ENCODE measurements at regions not wholly inside any gene's neighbourhood (a gene's known extent, or its start where the extent isn't known, plus 50 kb on each side); places are given as distances from the start of the nearest gene placed in this dataset.

GRCh38 chr13:74794582-74794981 lies 660.4 kb upstream of the KLF12 start:
- DNase-seq (ENCODE audit: low read depth in 2 of 2): no peak

DNA sequence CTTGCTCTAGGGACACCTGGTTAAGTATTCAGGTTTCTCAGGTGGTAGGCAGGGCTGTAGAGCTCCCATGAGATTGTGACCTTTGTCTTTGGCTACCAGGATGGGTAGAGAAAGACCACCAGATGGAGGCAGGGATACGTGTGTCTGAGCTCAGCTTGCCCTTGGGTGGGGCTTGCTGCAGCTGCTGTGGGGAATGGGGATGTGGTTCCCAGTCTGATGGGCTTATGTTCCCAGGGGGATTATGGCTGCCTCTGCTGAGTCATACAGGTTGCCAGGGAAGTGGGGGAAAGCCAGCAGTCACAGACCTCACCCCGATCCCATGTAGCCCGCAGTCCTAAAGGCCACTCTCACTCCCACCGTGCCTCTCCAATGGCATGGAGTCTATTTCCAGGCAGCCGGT lies 659.9 kb upstream of the KLF12 start:
- DNase-seq (ENCODE audit: low read depth in 2 of 2): no peak

DNA sequence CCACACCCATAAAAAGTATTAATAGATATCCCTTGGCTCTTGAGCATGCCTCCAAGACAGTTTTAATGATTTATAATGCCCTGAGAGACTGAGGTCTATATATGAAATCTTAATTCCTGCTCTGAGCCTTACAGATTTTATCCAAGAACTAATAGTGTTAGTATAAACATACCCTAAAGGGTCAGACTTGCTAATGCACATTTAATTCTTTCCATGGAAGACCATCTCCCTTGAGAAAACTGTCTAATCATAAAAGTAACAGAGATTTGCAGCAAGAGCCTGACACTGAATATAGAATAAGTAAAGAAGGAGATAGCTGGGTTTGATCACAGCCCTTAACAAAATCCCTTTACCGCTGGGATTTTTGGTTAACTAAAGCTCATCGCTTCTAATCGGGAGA lies 650.8 kb upstream of the KLF12 start:
- DNase-seq (ENCODE audit: low read depth in 2 of 2): no peak

DNA sequence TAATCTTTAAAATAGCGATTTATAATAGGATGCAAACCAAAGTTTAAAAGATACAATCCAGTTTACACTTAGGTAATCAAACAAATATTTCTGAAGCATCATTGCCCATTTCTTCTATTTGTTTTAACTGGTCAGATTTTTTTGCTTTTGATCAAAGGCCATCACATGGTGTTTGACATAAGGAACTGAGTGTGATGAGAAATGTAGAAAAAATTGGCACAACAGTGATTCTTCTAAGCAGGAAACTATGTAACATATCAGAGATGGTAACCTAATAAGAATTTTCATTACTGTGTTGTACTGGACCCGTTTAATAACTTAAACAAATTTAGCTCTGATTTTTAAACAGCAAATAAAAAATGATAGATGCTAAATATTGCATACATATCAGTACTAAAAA lies 644.7 kb upstream of the KLF12 start:
- no peak for DNase-seq (ENCODE audit: low read depth in 2 of 2)

DNA sequence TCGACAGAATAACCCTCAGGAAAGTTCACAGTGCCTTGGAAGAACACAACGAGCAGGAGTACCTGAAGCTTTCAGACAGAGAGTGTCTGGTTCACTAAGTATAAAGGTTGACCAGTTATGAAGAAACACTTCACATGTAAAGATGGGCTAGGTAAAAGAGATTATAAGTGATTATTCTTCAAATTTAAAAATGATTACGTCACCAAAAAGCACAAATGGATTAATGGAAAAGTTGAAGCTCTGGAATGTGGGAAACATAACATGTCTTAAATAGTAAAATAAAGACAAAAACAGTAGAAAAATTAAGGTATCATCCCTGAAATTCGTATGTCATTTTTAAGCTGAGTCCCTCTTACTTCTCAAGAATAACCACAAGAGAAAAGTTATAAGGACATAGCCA lies 643.9 kb upstream of the KLF12 start:
- DNase-seq (ENCODE audit: low read depth in 2 of 2): no peak

DNA sequence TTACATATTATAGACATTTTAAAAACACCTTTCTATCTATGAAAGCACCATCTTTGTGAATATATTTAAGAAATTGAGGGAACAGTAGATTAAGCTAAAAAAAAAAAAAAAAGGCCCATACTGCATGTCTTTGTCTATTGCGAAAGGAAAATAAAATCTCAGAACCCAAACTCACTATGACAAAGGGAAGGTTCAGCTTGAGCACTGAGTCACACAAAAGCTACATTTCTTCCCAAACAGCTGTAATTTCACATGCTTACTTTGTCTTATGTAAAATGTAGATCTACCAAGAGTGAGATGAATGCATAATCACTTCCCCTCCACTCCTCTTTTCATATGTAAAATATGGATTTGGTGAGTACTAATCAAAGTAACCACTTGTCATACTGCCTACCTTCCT lies 640.1 kb upstream of the KLF12 start:
- DNase-seq (ENCODE audit: low read depth in 2 of 2): no peak

GRCh38 chr13:74773248-74773647 lies 639.0 kb upstream of the KLF12 start:
- DNase-seq (ENCODE audit: low read depth in 2 of 2): no peak

- no peak for DNase-seq (ENCODE audit: low read depth in 2 of 2)
These were observed 637.8 kb upstream of the KLF12 start for GRCh38 chr13:74771964-74772363.

DNA sequence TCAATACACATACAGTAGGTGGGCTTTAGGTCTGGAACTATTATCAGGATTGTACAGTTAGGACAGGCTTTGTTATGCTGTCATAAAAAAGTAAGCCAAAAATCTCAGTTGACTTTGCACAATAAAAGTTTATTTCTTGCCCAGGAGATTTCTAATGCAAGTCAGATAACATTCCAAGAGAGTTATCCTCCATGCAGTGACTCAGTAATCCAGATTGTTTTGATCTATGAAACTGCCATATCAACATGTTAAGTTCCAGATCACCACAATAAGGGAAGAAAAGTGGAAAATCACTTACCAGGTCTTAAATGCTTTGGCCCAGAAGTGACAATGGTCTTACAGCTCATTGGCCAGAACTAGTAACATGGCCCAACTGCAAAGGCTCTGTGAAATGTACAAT lies 636.2 kb upstream of the KLF12 start:
- DNase-seq (ENCODE audit: low read depth in 2 of 2): no peak

- DNase-seq (ENCODE audit: low read depth in 2 of 2): no peak
These were observed 635.1 kb upstream of the KLF12 start for GRCh38 chr13:74769333-74769732.

- no peak for DNase-seq (ENCODE audit: low read depth in 2 of 2)
These were observed 634.4 kb upstream of the KLF12 start for GRCh38 chr13:74768521-74769085.

GRCh38 chr13:74767050-74767449 lies 632.8 kb upstream of the KLF12 start:
- DNase-seq (ENCODE audit: low read depth in 2 of 2): no peak

- no peak for DNase-seq (ENCODE audit: low read depth in 2 of 2)
These were observed 631.8 kb upstream of the KLF12 start for GRCh38 chr13:74765955-74766354.

DNA sequence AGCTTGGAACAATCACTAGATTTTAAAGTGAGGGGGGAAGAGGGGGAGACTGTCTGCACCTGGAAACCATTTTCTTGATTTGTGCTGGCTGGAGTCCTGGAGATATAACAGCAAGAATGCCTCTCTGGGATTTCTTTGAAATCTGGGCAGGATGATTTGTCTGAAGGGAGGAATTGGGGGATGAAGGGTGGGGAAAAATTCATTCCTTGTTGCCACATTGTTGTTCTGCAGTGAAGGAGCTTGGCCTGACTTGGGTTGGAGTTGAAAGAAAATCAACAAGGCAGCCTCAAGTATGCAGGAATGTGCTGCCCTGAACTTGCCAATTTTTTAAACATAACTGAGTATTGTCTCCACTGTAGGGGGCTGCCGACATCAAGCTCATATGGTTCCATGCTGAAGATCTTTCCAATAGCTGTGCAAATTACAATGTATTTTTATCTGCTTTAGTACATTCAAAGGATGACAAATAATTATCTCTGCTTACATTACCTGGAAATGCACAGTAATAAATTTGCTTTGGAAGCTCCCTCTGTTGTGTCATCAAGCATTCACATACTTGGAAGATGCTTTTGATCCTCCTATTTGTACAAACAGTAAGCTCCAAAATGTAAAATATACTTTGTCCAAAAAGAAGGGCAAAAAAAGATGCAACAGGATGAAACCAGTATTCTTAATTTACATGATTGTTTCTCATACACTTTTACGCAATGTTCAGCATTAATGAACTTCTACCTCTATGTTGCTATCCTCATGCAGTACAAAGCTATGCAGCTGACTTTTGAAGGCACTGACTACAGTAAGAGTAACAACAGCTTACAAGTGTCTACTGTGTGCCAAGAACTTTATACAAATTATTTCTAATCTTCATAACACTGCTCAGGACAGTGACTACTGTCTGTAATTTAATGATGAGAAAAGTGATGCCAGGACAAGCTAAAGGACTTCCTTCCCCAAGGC lies 627.9 kb upstream of the KLF12 start:
- DNase-seq (ENCODE audit: low read depth in 2 of 2): no peak

DNA sequence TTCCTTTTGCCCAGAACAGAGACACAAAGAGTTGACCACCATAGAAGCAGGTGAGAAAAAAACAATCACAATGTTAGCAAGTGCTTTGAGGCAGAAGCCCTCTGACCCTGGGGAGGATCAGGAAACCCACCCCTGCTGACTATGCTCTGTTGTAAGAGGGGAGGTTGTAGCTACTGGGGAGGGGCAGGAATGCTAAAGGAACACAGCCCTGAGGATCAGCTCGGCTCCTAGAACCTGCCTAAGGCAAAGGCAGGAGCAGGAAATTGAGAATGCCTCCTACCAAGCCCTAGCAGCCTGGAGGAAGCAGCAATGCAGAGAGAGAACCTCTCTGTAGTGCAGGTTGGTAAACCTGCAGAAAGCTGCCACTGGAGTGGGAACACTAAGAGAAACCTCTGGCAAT lies 624.0 kb upstream of the KLF12 start:
- DNase-seq (ENCODE audit: low read depth in 2 of 2): no peak

- no peak for DNase-seq (ENCODE audit: low read depth in 2 of 2)
These were observed 620.9 kb upstream of the KLF12 start for GRCh38 chr13:74755065-74755464.

GRCh38 chr13:74751739-74752138 lies 617.5 kb upstream of the KLF12 start:
- no peak for DNase-seq (ENCODE audit: low read depth in 2 of 2)

GRCh38 chr13:74747186-74747955 lies 613.2 kb upstream of the KLF12 start:
- DNase-seq (ENCODE audit: low read depth in 2 of 2): no peak

DNA sequence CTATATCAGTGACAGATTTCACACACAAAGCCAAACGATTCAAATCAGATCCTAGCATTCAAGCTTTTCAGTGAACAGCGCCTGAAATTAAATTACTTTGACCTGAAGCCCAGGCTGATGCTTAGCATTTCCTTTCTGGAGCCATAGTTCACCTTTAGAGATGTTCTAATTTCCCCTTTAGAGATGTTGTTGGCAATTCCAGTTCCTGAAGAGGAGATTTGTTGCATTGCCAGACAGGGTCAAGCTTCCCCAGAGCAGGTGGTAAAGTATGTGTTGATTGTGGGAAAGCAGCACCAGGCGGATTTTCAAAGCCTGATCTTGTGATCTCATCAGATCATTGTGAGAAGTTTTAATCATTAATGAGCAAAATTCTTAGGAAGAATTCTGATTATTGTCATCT lies 609.8 kb upstream of the KLF12 start:
- no peak for DNase-seq (ENCODE audit: low read depth in 2 of 2)

DNA sequence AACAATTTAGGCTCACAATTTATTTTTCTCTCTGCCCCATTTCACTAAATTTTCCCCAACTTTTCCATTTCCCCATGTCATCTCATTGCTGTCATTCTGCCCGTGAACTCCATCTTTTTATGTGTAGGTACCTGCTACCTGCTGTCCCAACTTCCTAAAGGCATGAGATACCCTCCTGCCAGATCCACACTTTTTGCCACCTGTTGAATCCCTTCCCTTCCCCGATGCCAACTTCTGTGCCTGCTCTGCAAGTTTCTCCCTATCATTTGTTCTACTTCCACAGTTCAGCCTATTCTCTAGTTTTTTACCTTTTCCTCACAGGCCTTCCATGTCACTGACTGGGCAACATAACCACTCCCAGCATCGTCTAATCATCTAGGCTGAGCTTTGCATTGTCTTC lies 607.5 kb upstream of the KLF12 start:
- DNase-seq (ENCODE audit: low read depth in 2 of 2): no peak

DNA sequence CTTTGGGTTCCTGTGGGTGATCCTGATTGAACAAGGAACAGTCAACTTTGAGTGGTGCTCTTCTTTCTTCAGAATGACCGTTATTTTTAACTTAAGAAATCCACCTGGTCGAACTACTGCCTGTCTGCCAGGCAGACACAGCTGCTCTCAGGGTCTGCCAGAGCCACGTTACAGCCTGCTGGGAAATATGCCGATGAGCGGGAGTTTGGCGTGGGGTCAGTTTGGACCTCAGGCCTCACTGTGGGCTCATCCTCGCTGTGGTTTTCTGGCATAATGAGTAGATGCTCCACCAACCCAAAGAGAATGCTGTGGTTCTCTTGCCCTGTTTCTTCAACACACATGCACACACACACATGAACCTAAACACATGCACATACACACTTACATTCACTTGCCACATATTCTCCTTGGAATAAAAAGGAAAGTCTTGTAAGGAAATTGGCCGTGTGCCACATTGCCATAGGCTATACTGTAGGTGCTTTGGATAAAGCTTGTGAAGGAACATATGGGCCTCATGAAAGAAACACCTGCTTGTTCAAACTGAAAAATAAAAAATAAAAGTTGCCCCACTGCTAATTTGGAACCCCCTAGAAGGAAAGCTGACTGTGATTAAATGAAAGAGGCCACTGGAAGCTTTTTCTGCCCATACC lies 598.7 kb upstream of the KLF12 start:
- no peak for DNase-seq (ENCODE audit: low read depth in 2 of 2)

DNA sequence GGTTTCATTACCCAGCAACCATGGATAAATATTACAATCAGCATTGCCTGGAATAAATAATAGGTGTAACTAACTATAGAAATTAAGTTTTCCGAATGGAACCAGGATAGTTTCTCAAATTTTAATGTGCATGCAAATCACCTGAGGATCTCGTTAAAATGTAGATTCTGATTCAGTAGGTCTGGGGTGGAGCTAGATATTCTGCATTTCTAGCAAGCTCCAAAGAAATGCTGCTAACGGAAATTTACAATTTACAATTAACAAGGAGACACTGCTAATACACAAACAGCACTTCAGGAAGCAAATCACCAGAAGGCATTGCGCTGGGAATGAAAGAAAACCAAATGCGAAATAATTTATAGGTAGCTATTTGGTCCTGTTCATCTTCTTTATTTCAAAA lies 597.5 kb upstream of the KLF12 start:
- no peak for DNase-seq (ENCODE audit: low read depth in 2 of 2)

All from stimulated activated CD8-positive, alpha-beta memory T cell treated with anti-CD3 and anti-CD28 coated beads, Interleukin-2, amount 100 ng/mL, for 48 hours (primary cell).